ENCODE measurements at regions not wholly inside any gene's neighbourhood (a gene's known extent, or its start where the extent isn't known, plus 50 kb on each side); places are given as distances from the start of the nearest gene placed in this dataset.

DNA sequence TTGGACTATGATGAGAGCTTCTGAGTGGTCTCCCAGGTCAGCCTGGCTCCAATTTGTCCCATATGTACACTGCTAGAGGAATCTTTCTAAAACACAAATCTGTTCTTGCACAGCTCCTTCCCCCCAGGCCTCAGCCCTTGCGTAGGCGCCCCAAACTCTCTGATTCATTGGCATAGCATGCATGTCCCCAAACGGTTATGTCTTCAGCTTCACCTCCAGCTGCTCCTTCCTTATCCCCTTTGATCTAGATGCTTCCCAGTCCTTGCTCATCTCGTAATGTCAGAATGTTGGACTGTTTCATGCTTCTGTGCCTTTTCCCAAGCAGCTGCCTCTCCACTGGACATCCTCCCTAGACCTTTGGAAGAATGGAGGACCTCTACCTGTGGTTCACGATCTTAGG is 60.1 kb upstream of the BASP1 start:
- TF ChIP-seq CTCF (IDR thresholded peaks at IDR 0.05; ENCODE audit: extremely low read depth, insufficient read depth, missing control alignments) = no peak
- in situ Hi-C loops (cut with MboI; ENCODE audit: low pct_unique_long_range_greater_than_20kb, low sequenced_read_pairs, unreplicated experiment) = no loop called here
- no peak for DNase-seq (ENCODE audit: low spot score)

GRCh38 chr5:17157916-17158529 is 59.4 kb upstream of the BASP1 start:
- DNase-seq (ENCODE audit: low spot score) = no peak
- in situ Hi-C loops (cut with MboI; ENCODE audit: low pct_unique_long_range_greater_than_20kb, low sequenced_read_pairs, unreplicated experiment) = no loop called here
- no peak for TF ChIP-seq CTCF (IDR thresholded peaks at IDR 0.05; ENCODE audit: extremely low read depth, insufficient read depth, missing control alignments)

GRCh38 chr5:17160756-17161040 is 56.7 kb upstream of the BASP1 start:
- TF ChIP-seq CTCF (IDR thresholded peaks at IDR 0.05; ENCODE audit: extremely low read depth, insufficient read depth, missing control alignments) = no peak
- in situ Hi-C loops (cut with MboI; ENCODE audit: low pct_unique_long_range_greater_than_20kb, low sequenced_read_pairs, unreplicated experiment) = no loop called here
- no peak for DNase-seq (ENCODE audit: low spot score)

DNA sequence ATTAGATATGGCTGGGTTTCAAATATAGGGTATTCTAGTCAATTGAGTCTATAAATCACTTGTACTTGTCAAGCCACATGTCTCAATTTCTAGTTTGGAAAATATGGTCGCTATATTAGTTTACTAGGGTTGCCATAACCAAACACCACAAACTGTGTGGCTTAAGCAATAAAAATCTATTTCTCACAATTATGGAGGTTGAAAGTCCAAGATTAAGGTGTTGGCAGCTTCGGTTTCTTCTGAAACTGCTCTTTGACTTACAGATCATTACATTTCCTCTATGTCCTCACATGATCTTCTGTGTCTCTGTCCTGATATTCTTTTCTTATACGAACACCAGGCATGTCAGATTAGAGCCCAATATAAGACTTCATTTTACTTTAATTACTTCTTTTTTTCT is 55.8 kb upstream of the BASP1 start:
- in situ Hi-C loops (cut with MboI; ENCODE audit: low pct_unique_long_range_greater_than_20kb, low sequenced_read_pairs, unreplicated experiment) = no loop called here
- no peak for TF ChIP-seq CTCF (IDR thresholded peaks at IDR 0.05; ENCODE audit: extremely low read depth, insufficient read depth, missing control alignments)
- DNase-seq (ENCODE audit: low spot score) = no peak

DNA sequence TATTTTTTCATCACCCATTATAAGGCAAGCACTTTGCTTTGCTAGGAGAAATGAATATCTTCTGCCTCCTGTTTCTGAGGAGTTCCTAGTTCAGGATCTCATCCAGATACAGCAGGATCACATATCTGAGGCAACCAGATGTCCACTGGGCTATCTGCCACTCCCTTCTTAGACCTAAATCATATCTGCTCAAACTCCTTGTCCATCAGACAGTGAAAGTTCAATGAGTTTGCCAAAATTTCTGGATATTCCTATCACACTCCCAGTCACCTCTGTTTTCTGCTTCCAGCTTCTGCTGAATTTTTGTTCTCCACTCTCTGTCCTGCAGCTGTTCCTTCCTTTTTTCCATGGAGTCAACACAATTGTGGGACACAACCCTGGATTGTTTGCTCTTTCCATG is 54.2 kb upstream of the BASP1 start:
- in situ Hi-C loops (cut with MboI; ENCODE audit: low pct_unique_long_range_greater_than_20kb, low sequenced_read_pairs, unreplicated experiment) = no loop called here
- no peak for TF ChIP-seq CTCF (IDR thresholded peaks at IDR 0.05; ENCODE audit: extremely low read depth, insufficient read depth, missing control alignments)
- DNase-seq (ENCODE audit: low spot score) = no peak

- no peak for DNase-seq (ENCODE audit: low spot score)
- in situ Hi-C loops (cut with MboI; ENCODE audit: low pct_unique_long_range_greater_than_20kb, low sequenced_read_pairs, unreplicated experiment) = no loop called here
- TF ChIP-seq CTCF (IDR thresholded peaks at IDR 0.05; ENCODE audit: extremely low read depth, insufficient read depth, missing control alignments) = no peak
Measured at GRCh38 chr5:17167171-17167891, 50.1 kb upstream of the BASP1 start.
